HG02885 (cell line): ENCODE measurements at regions not wholly inside any gene's neighbourhood (a gene's known extent, or its start where the extent isn't known, plus 50 kb on each side); places are given as distances from the start of the nearest gene placed in this dataset.

Source experiments
- ATAC-seq: cut with Tn5 transposase; IDR thresholded peaks from one replicate; pipeline ENCODE4 v1.9.1; 2021; ENCODE audit warnings: mild to moderate bottlenecking; ENCODE audit not compliant: unreplicated experiment, poor library complexity

- no peak for ATAC-seq
Observed at GRCh38 chr12:23423796-23424195, 525.7 kb downstream of the SOX5 start.

GRCh38 chr12:23424685-23425084 is 524.8 kb downstream of the SOX5 start:
- ATAC-seq: no peak

DNA sequence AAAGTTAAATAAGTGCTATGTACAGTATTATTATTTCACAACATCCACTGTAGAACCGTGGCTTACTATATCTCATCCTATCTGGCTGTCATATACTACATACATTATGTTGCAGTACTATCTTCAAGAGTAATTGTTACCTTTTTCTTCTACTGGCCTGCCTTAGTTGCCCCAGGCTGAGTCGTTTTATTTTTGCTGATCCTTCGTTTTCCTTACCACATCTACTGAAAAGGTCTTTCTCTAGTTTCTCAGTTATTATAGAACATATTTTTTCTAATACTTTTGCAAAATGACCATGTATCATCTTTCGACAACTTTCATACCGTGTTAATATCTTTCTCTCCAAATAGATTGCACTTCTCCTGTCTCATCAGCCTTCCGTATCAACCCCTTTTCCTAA is 523.1 kb downstream of the SOX5 start:
- no peak for ATAC-seq

DNA sequence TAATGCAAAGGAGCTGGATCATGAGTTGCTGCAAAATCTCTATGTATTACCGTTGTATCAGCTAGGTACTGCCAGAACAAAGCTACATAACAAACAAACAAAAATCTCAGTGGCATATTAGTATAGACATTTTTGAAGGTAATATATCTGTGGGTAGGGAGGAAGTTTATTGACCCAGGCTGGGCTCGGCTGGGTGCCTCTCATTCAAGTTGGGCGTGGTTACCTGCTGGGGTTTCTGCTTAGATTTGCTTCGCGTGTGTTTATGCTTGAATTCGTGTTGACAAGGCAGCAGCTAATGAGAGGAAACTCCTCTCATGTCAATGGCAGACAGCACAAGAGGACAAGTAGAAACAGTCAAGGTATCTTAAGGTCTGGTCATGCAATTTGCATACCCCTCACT is 520.7 kb downstream of the SOX5 start:
- ATAC-seq: no peak

DNA sequence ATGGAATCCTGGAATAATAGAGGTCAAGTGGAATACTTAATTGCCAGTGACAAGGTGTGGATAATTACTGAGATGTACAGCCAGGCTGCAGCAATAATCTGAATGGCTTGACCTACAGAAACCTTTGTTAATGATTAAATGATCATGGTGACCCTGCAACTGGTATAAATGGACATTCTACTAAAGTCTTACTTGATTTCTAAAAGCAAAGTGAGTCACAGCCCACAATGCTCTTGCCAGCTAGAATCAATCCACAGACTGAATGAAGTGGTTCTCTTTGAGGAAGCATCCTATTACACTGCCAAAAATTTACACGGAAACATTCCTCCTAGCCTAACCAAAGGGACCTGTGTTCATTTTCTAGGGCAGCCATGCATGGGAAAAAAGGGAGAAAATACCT is 518.5 kb downstream of the SOX5 start:
- no peak for ATAC-seq

- ATAC-seq: no peak
Observed at GRCh38 chr12:23433121-23433520, 516.3 kb downstream of the SOX5 start.

GRCh38 chr12:23434154-23434553 is 515.3 kb downstream of the SOX5 start:
- no peak for ATAC-seq

GRCh38 chr12:23446746-23447145 is 502.7 kb downstream of the SOX5 start:
- ATAC-seq: no peak

GRCh38 chr12:23450810-23451209 is 498.7 kb downstream of the SOX5 start:
- ATAC-seq: no peak

DNA sequence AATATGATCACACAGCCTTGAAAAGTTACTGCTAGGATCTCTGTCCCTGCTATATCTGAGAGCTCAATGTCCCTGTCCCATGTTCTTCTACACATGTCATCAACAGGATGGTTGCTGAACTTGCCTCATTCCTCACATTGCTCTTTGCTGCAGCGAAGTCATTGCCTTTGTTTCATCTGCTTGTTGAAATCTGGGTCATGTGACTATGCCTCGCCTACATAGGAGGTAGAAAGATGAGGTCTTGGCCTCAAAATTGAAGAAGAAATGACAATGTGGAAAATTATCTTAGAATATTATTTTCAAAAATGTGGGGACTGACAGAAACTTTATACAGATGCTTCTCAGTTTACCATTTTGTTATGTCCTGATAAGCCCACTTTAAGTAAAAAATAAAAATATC is 494.2 kb downstream of the SOX5 start:
- ATAC-seq: no peak

DNA sequence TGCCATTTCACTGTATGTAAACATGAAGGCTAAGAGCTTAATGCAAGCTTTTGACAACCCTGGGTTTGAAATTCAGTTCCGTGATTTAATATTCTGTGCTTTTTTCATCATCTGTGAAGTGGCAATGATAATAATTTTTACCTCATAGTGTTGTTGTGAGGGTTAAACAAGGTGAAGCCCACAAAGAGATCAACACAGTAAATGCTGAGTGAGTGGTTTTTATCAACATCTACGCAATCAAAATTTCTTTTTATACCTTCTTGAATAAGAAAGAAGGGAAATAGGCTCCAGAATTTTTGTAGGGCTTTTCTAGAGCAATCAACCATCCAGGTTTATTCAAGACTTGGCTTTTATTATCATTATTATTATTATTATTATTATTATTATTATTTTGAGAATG is 490.8 kb downstream of the SOX5 start:
- no peak for ATAC-seq

- ATAC-seq: no peak
Observed at GRCh38 chr12:23462546-23462945, 486.9 kb downstream of the SOX5 start.

GRCh38 chr12:23463172-23463571 is 486.3 kb downstream of the SOX5 start:
- no peak for ATAC-seq

GRCh38 chr12:23464241-23464812 is 485.1 kb downstream of the SOX5 start:
- ATAC-seq: no peak

DNA sequence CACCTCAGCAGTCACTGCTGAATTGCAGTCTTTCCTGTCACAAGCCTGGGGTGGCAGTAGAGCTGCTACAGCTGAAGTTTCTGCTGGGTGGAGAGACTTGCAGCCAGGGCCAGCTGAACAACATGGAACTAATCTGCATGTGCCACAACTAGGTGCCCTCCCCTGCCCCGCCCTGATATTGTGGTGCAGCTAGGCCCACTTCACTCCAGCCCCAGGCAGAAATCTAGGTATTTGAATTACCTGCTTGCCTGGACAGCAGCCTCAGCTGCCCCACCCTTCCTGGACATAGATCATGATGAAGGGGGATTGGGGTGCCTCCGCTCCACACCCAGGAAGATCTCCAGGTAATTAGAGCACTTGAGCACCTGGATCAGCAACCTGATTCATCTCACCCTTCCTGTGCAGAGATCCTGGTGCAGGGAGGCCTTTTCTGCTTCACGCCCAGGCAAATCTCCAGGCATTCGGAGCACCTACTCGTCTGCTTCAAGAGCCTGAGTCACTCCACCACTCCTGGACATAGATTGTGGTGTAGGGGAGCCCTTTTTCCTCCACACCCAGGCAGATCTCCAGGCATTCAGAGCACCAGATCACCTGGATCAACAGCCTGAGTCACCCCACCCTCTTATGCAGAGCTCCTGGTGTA is 477.0 kb downstream of the SOX5 start:
- ATAC-seq: no peak

GRCh38 chr12:23473071-23473470 is 476.4 kb downstream of the SOX5 start:
- no peak for ATAC-seq

GRCh38 chr12:23474438-23474976 is 475.0 kb downstream of the SOX5 start:
- ATAC-seq: no peak
